ENCODE measurements at regions not wholly inside any gene's neighbourhood (a gene's known extent, or its start where the extent isn't known, plus 50 kb on each side); places are given as distances from the start of the nearest gene placed in this dataset.

- TF ChIP-seq, protein P1, sequence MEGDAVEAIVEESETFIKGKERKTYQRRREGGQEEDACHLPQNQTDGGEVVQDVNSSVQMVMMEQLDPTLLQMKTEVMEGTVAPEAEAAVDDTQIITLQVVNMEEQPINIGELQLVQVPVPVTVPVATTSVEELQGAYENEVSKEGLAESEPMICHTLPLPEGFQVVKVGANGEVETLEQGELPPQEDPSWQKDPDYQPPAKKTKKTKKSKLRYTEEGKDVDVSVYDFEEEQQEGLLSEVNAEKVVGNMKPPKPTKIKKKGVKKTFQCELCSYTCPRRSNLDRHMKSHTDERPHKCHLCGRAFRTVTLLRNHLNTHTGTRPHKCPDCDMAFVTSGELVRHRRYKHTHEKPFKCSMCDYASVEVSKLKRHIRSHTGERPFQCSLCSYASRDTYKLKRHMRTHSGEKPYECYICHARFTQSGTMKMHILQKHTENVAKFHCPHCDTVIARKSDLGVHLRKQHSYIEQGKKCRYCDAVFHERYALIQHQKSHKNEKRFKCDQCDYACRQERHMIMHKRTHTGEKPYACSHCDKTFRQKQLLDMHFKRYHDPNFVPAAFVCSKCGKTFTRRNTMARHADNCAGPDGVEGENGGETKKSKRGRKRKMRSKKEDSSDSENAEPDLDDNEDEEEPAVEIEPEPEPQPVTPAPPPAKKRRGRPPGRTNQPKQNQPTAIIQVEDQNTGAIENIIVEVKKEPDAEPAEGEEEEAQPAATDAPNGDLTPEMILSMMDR (IDR thresholded peaks at IDR 0.05 in 4 of 5, conservative IDR thresholded peaks at IDR 0.05 in 1 of 5) = no peak
- no peak for TF ChIP-seq POLR2A (IDR thresholded peaks at IDR 0.05)
Observed at GRCh38 chr1:30548294-30548693, 175.1 kb downstream of the MATN1 start.

Measured in gastrocnemius medialis (tissue), 4 donors.